ENCODE measurements at regions not wholly inside any gene's neighbourhood (a gene's known extent, or its start where the extent isn't known, plus 50 kb on each side); places are given as distances from the start of the nearest gene placed in this dataset.

DNA sequence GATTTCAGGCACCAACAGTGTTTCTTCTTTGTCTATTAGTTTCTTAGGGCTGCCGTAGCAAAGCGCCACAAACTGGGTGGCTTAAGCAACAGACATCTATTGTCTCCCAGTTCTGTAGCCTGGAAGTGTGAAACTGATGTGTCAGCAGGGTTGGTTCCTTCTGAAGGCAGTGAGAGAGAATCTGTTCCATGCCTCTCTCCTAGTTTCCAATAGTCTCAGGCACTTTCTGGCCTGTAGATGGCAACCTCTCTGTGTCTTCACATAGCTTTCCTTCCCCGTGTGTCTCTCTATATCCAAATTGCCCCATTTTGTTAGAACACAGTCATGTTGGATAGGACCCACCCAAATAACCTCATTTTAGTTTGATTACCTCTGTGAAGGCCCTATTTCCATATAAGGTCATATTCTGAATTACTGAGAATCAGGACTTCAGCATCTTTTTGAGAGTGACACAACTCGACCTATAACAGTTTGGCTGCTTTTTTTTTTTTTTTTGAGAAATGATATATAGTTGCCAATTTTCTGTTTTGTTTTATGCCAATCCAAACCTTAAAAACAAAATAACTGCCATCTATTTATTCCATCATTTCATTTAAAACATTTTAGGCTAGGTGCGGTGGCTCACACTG, 108.2 kb downstream of the SLC36A4 start (continued):
- TF ChIP-seq, protein P1, sequence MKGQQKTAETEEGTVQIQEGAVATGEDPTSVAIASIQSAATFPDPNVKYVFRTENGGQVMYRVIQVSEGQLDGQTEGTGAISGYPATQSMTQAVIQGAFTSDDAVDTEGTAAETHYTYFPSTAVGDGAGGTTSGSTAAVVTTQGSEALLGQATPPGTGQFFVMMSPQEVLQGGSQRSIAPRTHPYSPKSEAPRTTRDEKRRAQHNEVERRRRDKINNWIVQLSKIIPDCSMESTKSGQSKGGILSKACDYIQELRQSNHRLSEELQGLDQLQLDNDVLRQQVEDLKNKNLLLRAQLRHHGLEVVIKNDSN (IDR thresholded peaks at IDR 0.05; ENCODE audit: borderline replicate concordance, extremely low read length, insufficient read depth, low read depth, low read length), result no peak
- no peak for TF ChIP-seq SPI1 (IDR thresholded peaks at IDR 0.05; ENCODE audit: borderline replicate concordance, insufficient read depth, low read depth, low read length)
- TF ChIP-seq JUND (IDR thresholded peaks at IDR 0.05; ENCODE audit: low read depth, low read length), result no peak

Data from GM12878 (cell line).